Keratinocyte (primary cell): ENCODE measurements at regions not wholly inside any gene's neighbourhood (a gene's known extent, or its start where the extent isn't known, plus 50 kb on each side); places are given as distances from the start of the nearest gene placed in this dataset.

Experiments
- DNase-seq: peaks from one replicate; pipeline ENCODE4 v3.0.0-alpha.2; 2011; ENCODE audit warnings: low read depth, missing footprints, low spot score
- FAIRE-seq: peaks from 2 replicates; lab custom pipeline; 2011; peaks lifted over from hg19 to GRCh38; lab: Jason Lieb, UNC
- H2AFZ ChIP-seq: 2 replicates; pipeline ENCODE4 v1.6.0; 2012; ENCODE audit warnings: low read length, control low read depth, inconsistent platforms; ENCODE audit not compliant: control insufficient read depth
- H3K27ac ChIP-seq: 2 replicates; pipeline ENCODE4 v1.5.1; 2011; ENCODE audit warnings: low read length; ENCODE audit not compliant: control insufficient read depth, insufficient read depth
- H3K27me3 ChIP-seq: 3 replicates; pipeline ENCODE4 v1.6.0; 2011; ENCODE audit warnings: low read length; ENCODE audit not compliant: control insufficient read depth, insufficient read depth; ENCODE audit errors: extremely low read depth
- H3K36me3 ChIP-seq, 2 experiments: 2 replicates in 1 of 2; 3 replicates in 1 of 2; pipeline ENCODE4 v1.5.1; 2011; ENCODE audit warnings: low read length in 2 of 2, mild to moderate bottlenecking in 1 of 2; ENCODE audit not compliant: control insufficient read depth in 2 of 2, insufficient read depth in 2 of 2; ENCODE audit errors: extremely low read depth in 1 of 2
- H3K4me1 ChIP-seq: 3 replicates; pipeline ENCODE4 v1.5.1; 2011; ENCODE audit warnings: low read length; ENCODE audit not compliant: control insufficient read depth, insufficient read depth; ENCODE audit errors: extremely low read depth
- H3K4me2 ChIP-seq: 3 replicates; pipeline ENCODE4 v1.6.0; 2011; ENCODE audit warnings: low read depth, low read length; ENCODE audit not compliant: control insufficient read depth, insufficient read depth; ENCODE audit errors: extremely low read depth
- H3K4me3 ChIP-seq, 3 experiments: fragments of 200-600 bp in 1 of 3; sonication (generic) in 1 of 3; 2 replicates in 2 of 3; 3 replicates in 1 of 3; pipeline ENCODE4 v1.5.1; 2011 to 2016; ENCODE audit warnings: low read length in 3 of 3, mild to moderate bottlenecking in 3 of 3, control low read depth in 2 of 3, inconsistent platforms in 1 of 3, low read depth in 1 of 3, mixed read lengths in 1 of 3, mixed run types in 1 of 3, moderate library complexity in 1 of 3; ENCODE audit not compliant: control insufficient read depth in 2 of 3, insufficient read depth in 2 of 3; ENCODE audit errors: extremely low read depth in 1 of 3
- H3K79me2 ChIP-seq: 2 replicates; pipeline ENCODE4 v1.6.0; 2012; ENCODE audit warnings: low read length; ENCODE audit not compliant: control insufficient read depth, insufficient read depth
- H3K9ac ChIP-seq: 3 replicates; pipeline ENCODE4 v1.6.0; 2011; ENCODE audit warnings: low read length; ENCODE audit not compliant: control insufficient read depth, insufficient read depth; ENCODE audit errors: extremely low read depth
- H3K9me1 ChIP-seq: 3 replicates; pipeline ENCODE4 v1.6.0; 2011; ENCODE audit warnings: low read length; ENCODE audit not compliant: control insufficient read depth, insufficient read depth; ENCODE audit errors: extremely low read depth
- H3K9me3 ChIP-seq: 2 replicates; pipeline ENCODE4 v1.5.1; 2012; ENCODE audit warnings: low read depth, low read length; ENCODE audit not compliant: control insufficient read depth
- H4K20me1 ChIP-seq: 3 replicates; pipeline ENCODE4 v1.6.0; 2011; ENCODE audit warnings: low read length; ENCODE audit not compliant: control insufficient read depth, insufficient read depth; ENCODE audit errors: extremely low read depth
- CTCF ChIP-seq, 3 experiments: IDR thresholded peaks in 1 of 3; conservative IDR thresholded peaks in 1 of 3; optimal IDR thresholded peaks in 1 of 3; 2 replicates in 2 of 3; 3 replicates in 1 of 3; pipeline versions ENCODE3 to v1.5.1; 2011; ENCODE audit warnings: low read length in 3 of 3, mild to moderate bottlenecking in 3 of 3, moderate library complexity in 2 of 3, control low read depth in 1 of 3, inconsistent platforms in 1 of 3; ENCODE audit not compliant: insufficient read depth in 2 of 3; ENCODE audit errors: extremely low read depth in 1 of 3
- EZH2 ChIP-seq: IDR thresholded peaks from one replicate; pipeline ENCODE4 v1.6.1; 2012; ENCODE audit warnings: inconsistent platforms, mild to moderate bottlenecking, low read length, moderate library complexity
- dilution Hi-C: fragments of 300-500 bp; cut with MboI; formaldehyde crosslinking; loops from one replicate; pipeline ENCODE4 v1.7.0; 2020; ENCODE audit warnings: low sequenced_read_pairs; ENCODE audit not compliant: extremely low pct_ligation_motif_present

DNA sequence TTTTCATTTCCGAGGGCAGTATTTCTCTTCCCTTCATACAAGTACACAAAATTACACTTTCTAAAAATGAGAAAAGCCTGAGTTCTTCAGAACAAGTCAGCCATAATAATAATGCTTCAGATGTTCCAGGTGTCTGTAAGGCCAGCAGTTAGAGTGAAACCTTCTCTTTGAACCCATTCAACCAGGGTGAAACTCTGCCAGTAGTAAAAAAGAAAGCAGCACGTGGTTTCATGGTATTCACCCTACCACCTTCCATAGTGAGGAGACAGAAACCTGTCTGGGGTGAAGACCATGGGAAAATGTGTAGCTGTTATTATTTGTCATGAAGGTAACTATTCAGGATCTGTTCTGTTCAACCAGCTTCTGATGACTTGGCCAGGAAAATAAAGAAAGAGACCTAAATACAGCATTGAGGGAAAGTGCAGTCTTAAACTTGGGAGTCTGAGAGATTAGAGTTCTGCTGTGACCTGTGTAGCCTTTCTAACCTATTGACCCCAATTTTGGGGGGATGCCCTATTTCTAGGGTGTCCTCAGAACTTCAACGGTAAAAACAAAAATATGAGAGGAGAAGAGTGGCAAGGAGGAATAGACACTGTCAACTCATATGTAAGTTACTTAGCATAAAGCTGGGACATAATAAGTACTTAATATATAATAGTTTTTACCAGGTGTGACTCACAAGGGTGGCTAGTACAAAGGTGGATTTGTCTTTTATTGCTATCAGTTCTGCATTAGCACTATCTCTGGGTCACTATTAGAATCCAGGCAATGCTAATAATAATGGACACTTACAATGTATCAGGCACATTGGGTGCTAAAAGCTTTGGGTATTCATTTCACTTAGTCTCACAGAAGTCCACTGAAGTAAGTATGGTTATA, 70.0 kb upstream of the TNFSF4 start:
- peaks cover 6% of the 10 kb centered on the region for H3K4me1 ChIP-seq
- no peaks in the 10 kb centered on the region for H3K27me3 ChIP-seq
- no peak overlapping the region for H3K4me3 ChIP-seq
- no peak overlapping the region for H3K27ac ChIP-seq
- no peaks in the 10 kb centered on the region for H3K79me2 ChIP-seq
- no peaks in the 10 kb centered on the region for H3K36me3 ChIP-seq
- DNase-seq (no peak), FAIRE-seq (no peak)
- H3K9ac ChIP-seq, result no peak overlapping the region
- dilution Hi-C loops, result no loop called here
- no peaks in the 10 kb centered on the region for H3K9me1 ChIP-seq
- no peaks in the 10 kb centered on the region for H3K9me3 ChIP-seq
- TF ChIP-seq EZH2 (no peak), CTCF (optimal IDR thresholded peaks at IDR 0.05 in 1 of 3, IDR thresholded peaks at IDR 0.05 in 1 of 3, conservative IDR thresholded peaks at IDR 0.05 in 1 of 3; ENCODE audit: extremely low read depth in 1 of 3, insufficient read depth in 2 of 3, low read length in 3 of 3) (no peak)
- H4K20me1 ChIP-seq, result no peaks in the 10 kb centered on the region
- no peak overlapping the region for H2AFZ ChIP-seq
- H3K4me2 ChIP-seq, result no peak overlapping the region

DNA sequence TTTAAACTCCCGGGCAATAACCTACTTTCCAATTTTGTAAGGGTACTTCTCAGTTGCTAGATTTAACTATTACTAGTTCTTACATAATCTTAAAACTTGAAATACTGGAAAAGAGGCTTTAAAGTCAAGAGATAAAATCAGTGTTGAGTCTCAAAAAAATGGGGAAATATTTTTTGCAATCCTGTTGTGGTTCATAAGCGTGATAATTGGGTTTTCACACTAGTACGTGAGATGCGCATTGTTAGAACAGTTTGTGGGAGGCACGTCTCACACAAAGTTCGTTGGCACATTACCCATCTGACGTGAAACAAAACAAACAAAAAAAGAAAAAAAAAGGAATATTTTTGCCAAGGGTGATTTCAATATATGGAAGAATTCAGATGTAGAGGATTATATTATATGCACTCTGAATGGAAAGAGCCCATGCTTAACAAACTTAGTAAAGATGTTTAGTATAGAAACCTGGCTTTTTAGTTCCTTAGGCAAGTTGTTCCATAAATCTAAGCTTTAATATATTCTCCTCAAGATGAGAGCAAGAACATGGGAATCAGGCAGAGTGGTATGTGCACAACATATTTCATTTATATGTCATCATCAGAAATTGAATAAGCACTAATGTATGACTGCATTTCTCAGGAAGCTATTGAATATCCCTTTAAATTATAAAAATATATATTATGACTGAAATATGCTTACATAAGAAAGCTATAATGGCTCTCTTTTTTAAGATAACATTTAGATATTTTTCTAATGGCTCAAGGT, 73.9 kb upstream of the TNFSF4 start:
- dilution Hi-C loops, result no loop called here
- FAIRE-seq, result no peak

More for the DNA sequence above, 73.9 kb upstream of the TNFSF4 start:
- H3K27me3 ChIP-seq, result no peaks in the 10 kb centered on the region
- no peaks in the 10 kb centered on the region for H3K79me2 ChIP-seq
- no peaks in the 10 kb centered on the region for H4K20me1 ChIP-seq
- H3K36me3 ChIP-seq, result no peaks in the 10 kb centered on the region
- no peak overlapping the region for H3K9ac ChIP-seq
- no peaks in the 10 kb centered on the region for H3K9me1 ChIP-seq
- no peak for DNase-seq
- H3K4me2 ChIP-seq, result no peak overlapping the region
- H3K4me1 ChIP-seq, result peaks cover 4% of the 10 kb centered on the region
- no peak overlapping the region for H3K27ac ChIP-seq
- H3K9me3 ChIP-seq, result no peaks in the 10 kb centered on the region
- no peak for TF ChIP-seq CTCF (optimal IDR thresholded peaks at IDR 0.05 in 1 of 3, IDR thresholded peaks at IDR 0.05 in 1 of 3, conservative IDR thresholded peaks at IDR 0.05 in 1 of 3; ENCODE audit: extremely low read depth in 1 of 3, insufficient read depth in 2 of 3, low read length in 3 of 3)
- no peak for TF ChIP-seq EZH2
- H3K4me3 ChIP-seq, result no peak overlapping the region
- no peak overlapping the region for H2AFZ ChIP-seq
